KMS-11 (cell line): ENCODE measurements at regions not wholly inside any gene's neighbourhood (a gene's known extent, or its start where the extent isn't known, plus 50 kb on each side); places are given as distances from the start of the nearest gene placed in this dataset.

Experiments used
- H2AFZ ChIP-seq: fragments of 200-600 bp; sonication (generic); 2 replicates; pipeline ENCODE4 v1.6.1; 2016; ENCODE audit warnings: antibody characterized with exemption, mixed run types, low read depth
- H3K27ac ChIP-seq: fragments of 200-600 bp; sonication (generic); 2 replicates; pipeline ENCODE4 v1.6.1; 2016; ENCODE audit warnings: mild to moderate bottlenecking, mixed run types
- H3K27me3 ChIP-seq: fragments of 200-600 bp; sonication (generic); 2 replicates; pipeline ENCODE4 v1.6.1; 2017; ENCODE audit warnings: mild to moderate bottlenecking, low read depth, mixed run types, moderate library complexity; ENCODE audit not compliant: insufficient read depth
- H3K36me3 ChIP-seq: fragments of 200-600 bp; sonication (generic); 2 replicates; pipeline ENCODE4 v1.6.1; 2017; ENCODE audit warnings: mild to moderate bottlenecking, mixed run types; ENCODE audit not compliant: insufficient read depth
- H3K4me1 ChIP-seq: fragments of 200-600 bp; sonication (generic); 2 replicates; pipeline ENCODE4 v1.6.1; 2016; ENCODE audit warnings: mild to moderate bottlenecking, low read depth, mixed run types; ENCODE audit not compliant: poor library complexity, severe bottlenecking
- H3K4me2 ChIP-seq: fragments of 200-600 bp; sonication (generic); 2 replicates; pipeline ENCODE4 v1.7.0; 2016; ENCODE audit warnings: mild to moderate bottlenecking, mixed run types
- H3K4me3 ChIP-seq: fragments of 200-600 bp; sonication (generic); IDR thresholded peaks from 2 replicates; pipeline ENCODE4 v1.6.1; 2017; ENCODE audit warnings: low read depth, low read length, mixed read lengths; ENCODE audit not compliant: insufficient read depth
- H3K79me2 ChIP-seq: fragments of 200-600 bp; sonication (generic); 2 replicates; pipeline ENCODE4 v1.6.1; 2016; ENCODE audit warnings: low read depth, mixed run types; ENCODE audit not compliant: insufficient read depth
- H3K9ac ChIP-seq: fragments of 200-600 bp; sonication (generic); 2 replicates; pipeline ENCODE4 v1.6.1; 2016; ENCODE audit warnings: mild to moderate bottlenecking, mixed run types
- H4K20me1 ChIP-seq: fragments of 200-600 bp; sonication (generic); 2 replicates; pipeline ENCODE4 v1.6.1; 2016; ENCODE audit warnings: mild to moderate bottlenecking, mixed run types; ENCODE audit not compliant: insufficient read depth
- TF ChIP-seq, protein P1 (sequence below): fragments of 200-600 bp; sonication (generic); conservative IDR thresholded peaks from 2 replicates; pipeline ENCODE4 v1.6.1; 2017; ENCODE audit warnings: low read depth, mild to moderate bottlenecking, antibody characterized with exemption, low read length, moderate library complexity, mixed read lengths

DNA sequence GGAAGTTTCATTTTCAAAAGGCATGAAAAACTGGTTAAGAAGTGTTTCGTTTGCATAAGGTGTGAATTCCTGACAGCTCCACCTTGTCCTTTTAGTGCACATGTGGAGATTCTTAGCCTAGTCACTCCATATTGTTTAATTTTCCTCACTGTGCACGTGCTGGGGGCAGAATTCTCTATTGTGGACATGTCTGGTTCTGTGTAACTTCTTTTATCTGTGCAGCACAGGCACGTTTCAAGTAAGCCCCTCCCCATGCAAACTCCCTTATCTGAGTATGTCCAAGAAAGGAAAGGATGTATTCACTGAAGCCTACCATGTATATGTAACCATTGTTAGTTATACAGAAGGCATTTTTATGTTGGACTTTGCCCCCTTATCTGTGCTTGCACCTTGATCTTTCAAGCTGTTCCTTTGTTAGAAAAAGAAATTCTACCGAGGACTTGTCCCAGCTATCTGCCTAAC, 1346.3 kb downstream of the REEP3 start:
- Histone ChIP-seq H3K4me2 (no peak overlapping the region), H3K9ac (no peak overlapping the region), H4K20me1 (no peaks in the 10 kb centered on the region)

DNA sequence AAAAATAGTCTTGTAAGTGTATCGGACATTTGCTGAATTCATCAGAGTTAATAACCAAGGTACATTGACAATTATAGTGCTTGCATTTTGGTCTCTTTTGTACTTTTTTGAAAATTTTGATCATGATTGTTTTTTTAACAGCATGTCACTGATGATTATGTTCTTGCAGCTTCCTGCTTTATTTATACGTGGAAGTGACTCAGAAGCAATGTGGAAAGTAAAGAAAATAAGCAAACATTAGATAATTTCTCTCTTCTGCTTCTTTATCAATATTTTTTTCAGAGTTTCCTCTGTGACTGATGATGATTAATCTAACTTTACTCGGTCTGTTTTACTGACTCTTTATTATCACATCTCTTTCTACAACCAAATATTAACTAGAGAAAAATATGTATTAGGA, 1351.9 kb downstream of the REEP3 start:
- Histone ChIP-seq H3K36me3 (no peaks in the 10 kb centered on the region), H3K4me2 (no peak overlapping the region), H3K79me2 (no peaks in the 10 kb centered on the region), H3K27me3 (no peaks in the 10 kb centered on the region), H3K4me3 (no peak overlapping the region), H3K9ac (no peak overlapping the region), H3K27ac (no peak overlapping the region), H2AFZ (no peak overlapping the region), H3K4me1 (no peaks in the 10 kb centered on the region), H4K20me1 (no peaks in the 10 kb centered on the region)
- TF ChIP-seq, protein P1, sequence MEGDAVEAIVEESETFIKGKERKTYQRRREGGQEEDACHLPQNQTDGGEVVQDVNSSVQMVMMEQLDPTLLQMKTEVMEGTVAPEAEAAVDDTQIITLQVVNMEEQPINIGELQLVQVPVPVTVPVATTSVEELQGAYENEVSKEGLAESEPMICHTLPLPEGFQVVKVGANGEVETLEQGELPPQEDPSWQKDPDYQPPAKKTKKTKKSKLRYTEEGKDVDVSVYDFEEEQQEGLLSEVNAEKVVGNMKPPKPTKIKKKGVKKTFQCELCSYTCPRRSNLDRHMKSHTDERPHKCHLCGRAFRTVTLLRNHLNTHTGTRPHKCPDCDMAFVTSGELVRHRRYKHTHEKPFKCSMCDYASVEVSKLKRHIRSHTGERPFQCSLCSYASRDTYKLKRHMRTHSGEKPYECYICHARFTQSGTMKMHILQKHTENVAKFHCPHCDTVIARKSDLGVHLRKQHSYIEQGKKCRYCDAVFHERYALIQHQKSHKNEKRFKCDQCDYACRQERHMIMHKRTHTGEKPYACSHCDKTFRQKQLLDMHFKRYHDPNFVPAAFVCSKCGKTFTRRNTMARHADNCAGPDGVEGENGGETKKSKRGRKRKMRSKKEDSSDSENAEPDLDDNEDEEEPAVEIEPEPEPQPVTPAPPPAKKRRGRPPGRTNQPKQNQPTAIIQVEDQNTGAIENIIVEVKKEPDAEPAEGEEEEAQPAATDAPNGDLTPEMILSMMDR: no peak

More for the DNA sequence above, 1346.3 kb downstream of the REEP3 start:
- Histone ChIP-seq H3K79me2 (no peaks in the 10 kb centered on the region), H3K27me3 (no peaks in the 10 kb centered on the region), H3K27ac (no peak overlapping the region), H3K4me3 (no peak overlapping the region), H3K36me3 (no peaks in the 10 kb centered on the region), H2AFZ (0 out of 2 replicates have a peak overlapping the region, but pooled peaks have one; percentile 7), H3K4me1 (no peaks in the 10 kb centered on the region)
- TF ChIP-seq, protein P1: no peak

DNA sequence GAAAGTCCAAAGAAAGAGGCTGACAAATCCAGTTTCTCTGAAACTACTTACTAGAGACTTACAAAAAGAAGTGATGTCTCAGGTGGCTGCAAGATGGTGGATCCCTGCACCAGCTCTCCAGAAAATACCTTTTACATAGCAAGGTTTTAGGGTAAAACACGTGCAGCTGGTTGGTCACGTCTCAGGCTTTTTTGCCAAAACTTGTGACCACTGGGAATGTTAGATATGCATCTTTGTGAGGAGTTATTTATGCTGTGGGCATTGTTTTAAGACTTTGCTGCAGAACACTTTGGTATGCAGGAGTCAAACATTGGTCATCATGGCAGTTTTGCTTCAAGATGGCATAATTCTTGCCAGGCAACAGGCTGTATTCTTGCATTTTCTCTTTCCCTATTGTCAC, 1352.8 kb downstream of the REEP3 start:
- H3K36me3 ChIP-seq: no peaks in the 10 kb centered on the region
- TF ChIP-seq, protein P1: no peak
- H3K4me2 ChIP-seq: no peak overlapping the region
- no peaks in the 10 kb centered on the region for H4K20me1 ChIP-seq
- H3K4me3 ChIP-seq: no peak overlapping the region
- no peaks in the 10 kb centered on the region for H3K27me3 ChIP-seq
- no peak overlapping the region for H2AFZ ChIP-seq
- H3K27ac ChIP-seq: no peak overlapping the region
- H3K79me2 ChIP-seq: no peaks in the 10 kb centered on the region
- no peaks in the 10 kb centered on the region for H3K4me1 ChIP-seq
- no peak overlapping the region for H3K9ac ChIP-seq

DNA sequence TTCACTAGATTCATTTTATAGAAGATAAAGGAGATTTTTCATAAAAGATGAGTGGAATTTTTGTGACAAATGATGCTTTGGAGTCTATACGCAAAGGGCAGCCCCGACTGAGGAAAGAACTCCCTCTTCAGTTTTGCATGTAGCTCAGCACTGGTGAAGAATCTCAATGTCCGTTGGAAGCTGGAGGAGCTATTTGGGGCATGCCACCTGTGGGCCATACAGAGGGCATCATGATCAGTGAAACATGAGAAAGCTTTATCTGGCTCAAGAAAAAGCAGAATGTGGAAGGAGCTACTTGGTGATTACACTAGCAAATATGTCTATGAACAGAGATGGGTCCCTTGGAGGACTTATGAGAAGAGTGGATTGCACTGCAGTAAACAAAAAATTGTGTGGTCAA, 1359.3 kb downstream of the REEP3 start:
- H3K27me3 ChIP-seq: no peaks in the 10 kb centered on the region
- H4K20me1 ChIP-seq: no peaks in the 10 kb centered on the region
- no peak overlapping the region for H3K4me3 ChIP-seq
- no peak overlapping the region for H3K4me2 ChIP-seq
- H3K79me2 ChIP-seq: no peaks in the 10 kb centered on the region
- no peaks in the 10 kb centered on the region for H3K4me1 ChIP-seq
- H3K9ac ChIP-seq: no peak overlapping the region
- H2AFZ ChIP-seq: no peak overlapping the region
- H3K36me3 ChIP-seq: no peaks in the 10 kb centered on the region
- H3K27ac ChIP-seq: no peak overlapping the region
- TF ChIP-seq, protein P1: no peak
